ENCODE measurements at regions not wholly inside any gene's neighbourhood (a gene's known extent, or its start where the extent isn't known, plus 50 kb on each side); places are given as distances from the start of the nearest gene placed in this dataset.

DNA sequence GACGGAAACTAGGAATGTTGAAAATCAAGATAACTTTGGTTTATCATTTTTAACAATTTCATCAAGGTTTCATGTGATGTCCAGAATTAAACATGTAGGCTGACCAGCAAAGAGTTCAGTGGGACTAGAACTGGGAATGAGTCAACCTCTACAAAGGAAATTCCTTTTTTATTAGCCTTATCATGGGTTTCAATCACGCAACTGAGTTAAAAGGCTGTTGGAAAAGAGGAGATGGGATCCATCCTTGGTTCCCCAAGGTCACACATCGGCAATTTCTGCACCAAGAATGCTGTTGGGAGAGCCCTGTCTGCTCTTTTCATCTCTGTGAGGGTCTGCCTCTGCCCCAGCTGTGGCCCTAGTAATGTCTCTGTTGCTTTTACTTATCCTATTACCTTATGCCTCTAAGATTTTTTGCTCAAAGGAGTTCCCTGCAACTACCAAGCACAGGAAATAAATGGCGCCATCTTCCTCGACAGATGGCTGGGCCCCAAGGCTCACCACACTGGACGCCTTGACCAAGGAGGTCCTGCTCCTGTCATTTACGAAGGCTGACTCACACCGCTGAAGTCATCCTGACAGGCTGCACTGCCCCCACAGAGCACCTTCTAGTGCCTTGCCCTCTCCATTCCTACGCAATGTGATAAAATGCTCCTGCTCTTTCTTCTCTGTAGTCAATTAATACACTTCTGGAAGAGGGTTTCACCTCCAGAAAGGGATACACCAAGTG lies 367.4 kb downstream of the GXYLT1 start:
- TF ChIP-seq, protein P1, sequence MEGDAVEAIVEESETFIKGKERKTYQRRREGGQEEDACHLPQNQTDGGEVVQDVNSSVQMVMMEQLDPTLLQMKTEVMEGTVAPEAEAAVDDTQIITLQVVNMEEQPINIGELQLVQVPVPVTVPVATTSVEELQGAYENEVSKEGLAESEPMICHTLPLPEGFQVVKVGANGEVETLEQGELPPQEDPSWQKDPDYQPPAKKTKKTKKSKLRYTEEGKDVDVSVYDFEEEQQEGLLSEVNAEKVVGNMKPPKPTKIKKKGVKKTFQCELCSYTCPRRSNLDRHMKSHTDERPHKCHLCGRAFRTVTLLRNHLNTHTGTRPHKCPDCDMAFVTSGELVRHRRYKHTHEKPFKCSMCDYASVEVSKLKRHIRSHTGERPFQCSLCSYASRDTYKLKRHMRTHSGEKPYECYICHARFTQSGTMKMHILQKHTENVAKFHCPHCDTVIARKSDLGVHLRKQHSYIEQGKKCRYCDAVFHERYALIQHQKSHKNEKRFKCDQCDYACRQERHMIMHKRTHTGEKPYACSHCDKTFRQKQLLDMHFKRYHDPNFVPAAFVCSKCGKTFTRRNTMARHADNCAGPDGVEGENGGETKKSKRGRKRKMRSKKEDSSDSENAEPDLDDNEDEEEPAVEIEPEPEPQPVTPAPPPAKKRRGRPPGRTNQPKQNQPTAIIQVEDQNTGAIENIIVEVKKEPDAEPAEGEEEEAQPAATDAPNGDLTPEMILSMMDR (IDR thresholded peaks at IDR 0.05) = no peak
- TF ChIP-seq, protein P2, sequence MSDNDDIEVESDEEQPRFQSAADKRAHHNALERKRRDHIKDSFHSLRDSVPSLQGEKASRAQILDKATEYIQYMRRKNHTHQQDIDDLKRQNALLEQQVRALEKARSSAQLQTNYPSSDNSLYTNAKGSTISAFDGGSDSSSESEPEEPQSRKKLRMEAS (CRISPR knock-in tag; IDR thresholded peaks at IDR 0.05) = no peak
- TF ChIP-seq ZBTB21 (CRISPR knock-in tag; IDR thresholded peaks at IDR 0.05; ENCODE audit: borderline replicate concordance) (no peak), ESRRA (CRISPR knock-in tag; IDR thresholded peaks at IDR 0.05; ENCODE audit: borderline replicate concordance) (no peak), NR2C2 (CRISPR knock-in tag; IDR thresholded peaks at IDR 0.05) (no peak), ETV6 (CRISPR knock-in tag; IDR thresholded peaks at IDR 0.05) (no peak), MXD4 (CRISPR knock-in tag; IDR thresholded peaks at IDR 0.05; ENCODE audit: borderline replicate concordance) (no peak), IRF2 (CRISPR knock-in tag; IDR thresholded peaks at IDR 0.05; ENCODE audit: borderline replicate concordance, low read depth) (no peak), NR3C1 (CRISPR knock-in tag; conservative IDR thresholded peaks at IDR 0.05; ENCODE audit: low read depth) (no peak), ZNF263 (CRISPR knock-in tag; IDR thresholded peaks at IDR 0.05; ENCODE audit: low read depth) (no peak)
- TF ChIP-seq, protein P3, sequence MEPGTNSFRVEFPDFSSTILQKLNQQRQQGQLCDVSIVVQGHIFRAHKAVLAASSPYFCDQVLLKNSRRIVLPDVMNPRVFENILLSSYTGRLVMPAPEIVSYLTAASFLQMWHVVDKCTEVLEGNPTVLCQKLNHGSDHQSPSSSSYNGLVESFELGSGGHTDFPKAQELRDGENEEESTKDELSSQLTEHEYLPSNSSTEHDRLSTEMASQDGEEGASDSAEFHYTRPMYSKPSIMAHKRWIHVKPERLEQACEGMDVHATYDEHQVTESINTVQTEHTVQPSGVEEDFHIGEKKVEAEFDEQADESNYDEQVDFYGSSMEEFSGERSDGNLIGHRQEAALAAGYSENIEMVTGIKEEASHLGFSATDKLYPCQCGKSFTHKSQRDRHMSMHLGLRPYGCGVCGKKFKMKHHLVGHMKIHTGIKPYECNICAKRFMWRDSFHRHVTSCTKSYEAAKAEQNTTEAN (CRISPR knock-in tag; IDR thresholded peaks at IDR 0.05) = no peak
- TF ChIP-seq, protein P4, sequence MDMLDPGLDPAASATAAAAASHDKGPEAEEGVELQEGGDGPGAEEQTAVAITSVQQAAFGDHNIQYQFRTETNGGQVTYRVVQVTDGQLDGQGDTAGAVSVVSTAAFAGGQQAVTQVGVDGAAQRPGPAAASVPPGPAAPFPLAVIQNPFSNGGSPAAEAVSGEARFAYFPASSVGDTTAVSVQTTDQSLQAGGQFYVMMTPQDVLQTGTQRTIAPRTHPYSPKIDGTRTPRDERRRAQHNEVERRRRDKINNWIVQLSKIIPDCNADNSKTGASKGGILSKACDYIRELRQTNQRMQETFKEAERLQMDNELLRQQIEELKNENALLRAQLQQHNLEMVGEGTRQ (CRISPR knock-in tag; IDR thresholded peaks at IDR 0.05) = no peak
- TF ChIP-seq, protein P5, sequence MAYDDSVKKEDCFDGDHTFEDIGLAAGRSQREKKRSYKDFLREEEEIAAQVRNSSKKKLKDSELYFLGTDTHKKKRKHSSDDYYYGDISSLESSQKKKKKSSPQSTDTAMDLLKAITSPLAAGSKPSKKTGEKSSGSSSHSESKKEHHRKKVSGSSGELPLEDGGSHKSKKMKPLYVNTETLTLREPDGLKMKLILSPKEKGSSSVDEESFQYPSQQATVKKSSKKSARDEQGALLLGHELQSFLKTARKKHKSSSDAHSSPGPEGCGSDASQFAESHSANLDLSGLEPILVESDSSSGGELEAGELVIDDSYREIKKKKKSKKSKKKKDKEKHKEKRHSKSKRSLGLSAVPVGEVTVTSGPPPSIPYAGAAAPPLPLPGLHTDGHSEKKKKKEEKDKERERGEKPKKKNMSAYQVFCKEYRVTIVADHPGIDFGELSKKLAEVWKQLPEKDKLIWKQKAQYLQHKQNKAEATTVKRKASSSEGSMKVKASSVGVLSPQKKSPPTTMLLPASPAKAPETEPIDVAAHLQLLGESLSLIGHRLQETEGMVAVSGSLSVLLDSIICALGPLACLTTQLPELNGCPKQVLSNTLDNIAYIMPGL (CRISPR knock-in tag; IDR thresholded peaks at IDR 0.05) = no peak
- TF ChIP-seq, protein P6, sequence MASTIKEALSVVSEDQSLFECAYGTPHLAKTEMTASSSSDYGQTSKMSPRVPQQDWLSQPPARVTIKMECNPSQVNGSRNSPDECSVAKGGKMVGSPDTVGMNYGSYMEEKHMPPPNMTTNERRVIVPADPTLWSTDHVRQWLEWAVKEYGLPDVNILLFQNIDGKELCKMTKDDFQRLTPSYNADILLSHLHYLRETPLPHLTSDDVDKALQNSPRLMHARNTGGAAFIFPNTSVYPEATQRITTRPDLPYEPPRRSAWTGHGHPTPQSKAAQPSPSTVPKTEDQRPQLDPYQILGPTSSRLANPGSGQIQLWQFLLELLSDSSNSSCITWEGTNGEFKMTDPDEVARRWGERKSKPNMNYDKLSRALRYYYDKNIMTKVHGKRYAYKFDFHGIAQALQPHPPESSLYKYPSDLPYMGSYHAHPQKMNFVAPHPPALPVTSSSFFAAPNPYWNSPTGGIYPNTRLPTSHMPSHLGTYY (CRISPR knock-in tag; IDR thresholded peaks at IDR 0.05) = no peak

Data from WTC11 (cell line).